ENCODE measurements at regions not wholly inside any gene's neighbourhood (a gene's known extent, or its start where the extent isn't known, plus 50 kb on each side); places are given as distances from the start of the nearest gene placed in this dataset.

GRCh38 chr16:75924397-75924796 lies 198.1 kb upstream of the CPHXL start:
- H3K9me3 ChIP-seq (ENCODE audit: low read length), result no peaks in the 10 kb centered on the region
- H3K9me2 ChIP-seq (ENCODE audit: insufficient read depth, low read length), result no peaks in the 10 kb centered on the region
- H3K9ac ChIP-seq (ENCODE audit: low read length), result no peak overlapping the region
- no peak overlapping the region for H3K4me2 ChIP-seq (ENCODE audit: low read length)
- TF ChIP-seq TAF1 (IDR thresholded peaks at IDR 0.05; ENCODE audit: low read depth) (no peak), EZH2 (IDR thresholded peaks at IDR 0.05; ENCODE audit: borderline replicate concordance, insufficient read depth, low read length, poor library complexity, severe bottlenecking) (no peak), SMC3 (conservative IDR thresholded peaks at IDR 0.05; ENCODE audit: poor library complexity) (no peak), POLR2AphosphoS5 (IDR thresholded peaks at IDR 0.05) (no peak), CTCF (IDR thresholded peaks at IDR 0.05; ENCODE audit: poor library complexity, severe bottlenecking) (no peak), MXI1 (conservative IDR thresholded peaks at IDR 0.05; ENCODE audit: poor library complexity, severe bottlenecking) (no peak), RAD21 (conservative IDR thresholded peaks at IDR 0.05) (no peak), EP300 (conservative IDR thresholded peaks at IDR 0.05; ENCODE audit: poor library complexity, severe bottlenecking) (no peak)
- TF ChIP-seq, protein P1, sequence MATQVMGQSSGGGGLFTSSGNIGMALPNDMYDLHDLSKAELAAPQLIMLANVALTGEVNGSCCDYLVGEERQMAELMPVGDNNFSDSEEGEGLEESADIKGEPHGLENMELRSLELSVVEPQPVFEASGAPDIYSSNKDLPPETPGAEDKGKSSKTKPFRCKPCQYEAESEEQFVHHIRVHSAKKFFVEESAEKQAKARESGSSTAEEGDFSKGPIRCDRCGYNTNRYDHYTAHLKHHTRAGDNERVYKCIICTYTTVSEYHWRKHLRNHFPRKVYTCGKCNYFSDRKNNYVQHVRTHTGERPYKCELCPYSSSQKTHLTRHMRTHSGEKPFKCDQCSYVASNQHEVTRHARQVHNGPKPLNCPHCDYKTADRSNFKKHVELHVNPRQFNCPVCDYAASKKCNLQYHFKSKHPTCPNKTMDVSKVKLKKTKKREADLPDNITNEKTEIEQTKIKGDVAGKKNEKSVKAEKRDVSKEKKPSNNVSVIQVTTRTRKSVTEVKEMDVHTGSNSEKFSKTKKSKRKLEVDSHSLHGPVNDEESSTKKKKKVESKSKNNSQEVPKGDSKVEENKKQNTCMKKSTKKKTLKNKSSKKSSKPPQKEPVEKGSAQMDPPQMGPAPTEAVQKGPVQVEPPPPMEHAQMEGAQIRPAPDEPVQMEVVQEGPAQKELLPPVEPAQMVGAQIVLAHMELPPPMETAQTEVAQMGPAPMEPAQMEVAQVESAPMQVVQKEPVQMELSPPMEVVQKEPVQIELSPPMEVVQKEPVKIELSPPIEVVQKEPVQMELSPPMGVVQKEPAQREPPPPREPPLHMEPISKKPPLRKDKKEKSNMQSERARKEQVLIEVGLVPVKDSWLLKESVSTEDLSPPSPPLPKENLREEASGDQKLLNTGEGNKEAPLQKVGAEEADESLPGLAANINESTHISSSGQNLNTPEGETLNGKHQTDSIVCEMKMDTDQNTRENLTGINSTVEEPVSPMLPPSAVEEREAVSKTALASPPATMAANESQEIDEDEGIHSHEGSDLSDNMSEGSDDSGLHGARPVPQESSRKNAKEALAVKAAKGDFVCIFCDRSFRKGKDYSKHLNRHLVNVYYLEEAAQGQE (IDR thresholded peaks at IDR 0.05; ENCODE audit: borderline replicate concordance), result no peak
- no peak overlapping the region for H2AFZ ChIP-seq (ENCODE audit: low read depth, low read length)
- no peaks in the 10 kb centered on the region for H4K20me1 ChIP-seq (ENCODE audit: insufficient read depth)
- no peaks in the 10 kb centered on the region for H3F3A ChIP-seq (ENCODE audit: insufficient read depth, low read length, poor library complexity, severe bottlenecking)
- H3K4me3 ChIP-seq (ENCODE audit: low read length), result no peak overlapping the region
- no peak overlapping the region for H3K27ac ChIP-seq (ENCODE audit: low read length)
- no peaks in the 10 kb centered on the region for H3K27me3 ChIP-seq (ENCODE audit: insufficient read depth, low read depth, low read length)
- H3K79me2 ChIP-seq (replicated peaks; ENCODE audit: insufficient read depth, low read length), result no peaks in the 10 kb centered on the region
- H3K36me3 ChIP-seq (ENCODE audit: insufficient read depth, low read length), result no peaks in the 10 kb centered on the region

DNA sequence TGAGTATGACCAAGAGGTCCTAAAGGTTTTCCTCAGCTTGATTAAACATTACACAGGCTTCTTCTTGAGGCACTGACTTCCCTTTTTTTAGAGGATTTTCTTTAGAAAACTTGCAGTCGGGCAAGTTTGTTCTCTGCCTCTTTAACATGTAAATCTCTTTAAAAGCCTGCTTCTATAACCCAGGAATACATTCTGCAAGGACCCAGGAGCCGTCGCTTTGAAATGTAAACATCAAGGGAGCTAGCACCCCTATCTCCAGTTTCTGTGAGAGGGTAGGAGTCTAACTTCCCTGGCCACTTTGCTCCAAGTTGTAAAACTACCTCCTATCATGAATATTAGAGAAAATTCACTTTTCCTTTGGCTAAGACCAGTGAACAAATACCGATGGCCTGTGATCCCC lies 201.5 kb upstream of the CPHXL start:
- H3K4me3 ChIP-seq (ENCODE audit: low read length), result no peak overlapping the region
- no peaks in the 10 kb centered on the region for H3K9me3 ChIP-seq (ENCODE audit: low read length)
- H2AFZ ChIP-seq (ENCODE audit: low read depth, low read length), result no peak overlapping the region
- H3K9me2 ChIP-seq (ENCODE audit: insufficient read depth, low read length), result no peaks in the 10 kb centered on the region
- no peak overlapping the region for H3K9ac ChIP-seq (ENCODE audit: low read length)
- no peak overlapping the region for H3K27ac ChIP-seq (ENCODE audit: low read length)
- no peaks in the 10 kb centered on the region for H3F3A ChIP-seq (ENCODE audit: insufficient read depth, low read length, poor library complexity, severe bottlenecking)
- no peak overlapping the region for H3K4me2 ChIP-seq (ENCODE audit: low read length)
- no peaks in the 10 kb centered on the region for H3K27me3 ChIP-seq (ENCODE audit: insufficient read depth, low read depth, low read length)
- H3K79me2 ChIP-seq (replicated peaks; ENCODE audit: insufficient read depth, low read length), result no peaks in the 10 kb centered on the region
- TF ChIP-seq MXI1 (conservative IDR thresholded peaks at IDR 0.05; ENCODE audit: poor library complexity, severe bottlenecking), result no peak
- TF ChIP-seq CTCF (IDR thresholded peaks at IDR 0.05; ENCODE audit: poor library complexity, severe bottlenecking), result no peak
- TF ChIP-seq POLR2AphosphoS5 (IDR thresholded peaks at IDR 0.05), result no peak
- TF ChIP-seq TAF1 (IDR thresholded peaks at IDR 0.05; ENCODE audit: low read depth), result no peak
- TF ChIP-seq, protein P1 (IDR thresholded peaks at IDR 0.05; ENCODE audit: borderline replicate concordance), result no peak
- TF ChIP-seq RAD21 (conservative IDR thresholded peaks at IDR 0.05), result no peak
- no peak for TF ChIP-seq EP300 (conservative IDR thresholded peaks at IDR 0.05; ENCODE audit: poor library complexity, severe bottlenecking)
- no peak for TF ChIP-seq EZH2 (IDR thresholded peaks at IDR 0.05; ENCODE audit: borderline replicate concordance, insufficient read depth, low read length, poor library complexity, severe bottlenecking)
- no peak for TF ChIP-seq SMC3 (conservative IDR thresholded peaks at IDR 0.05; ENCODE audit: poor library complexity)
- H3K36me3 ChIP-seq (ENCODE audit: insufficient read depth, low read length), result no peaks in the 10 kb centered on the region
- no peaks in the 10 kb centered on the region for H4K20me1 ChIP-seq (ENCODE audit: insufficient read depth)

Measured in neural cell (in vitro differentiated cells).